Stimulated activated CD8-positive, alpha-beta memory T cell treated with anti-CD3 and anti-CD28 coated beads, Interleukin-12 subunit alpha, Interleukin-12 subunit beta, amount 100 ng/mL, for 24 hours (primary cell): ENCODE measurements at regions not wholly inside any gene's neighbourhood (a gene's known extent, or its start where the extent isn't known, plus 50 kb on each side); places are given as distances from the start of the nearest gene placed in this dataset.
"Not testable (repeated sequence)": the region's sequence is repeated elsewhere in the genome, so short reads cannot be mapped to it uniquely, and the experiment has no call there.

ENCODE experiments used
- DNase-seq: peaks from one replicate; pipeline ENCODE4 v3.0.0-alpha.2; 2020; ENCODE audit errors: extremely low read depth

DNA sequence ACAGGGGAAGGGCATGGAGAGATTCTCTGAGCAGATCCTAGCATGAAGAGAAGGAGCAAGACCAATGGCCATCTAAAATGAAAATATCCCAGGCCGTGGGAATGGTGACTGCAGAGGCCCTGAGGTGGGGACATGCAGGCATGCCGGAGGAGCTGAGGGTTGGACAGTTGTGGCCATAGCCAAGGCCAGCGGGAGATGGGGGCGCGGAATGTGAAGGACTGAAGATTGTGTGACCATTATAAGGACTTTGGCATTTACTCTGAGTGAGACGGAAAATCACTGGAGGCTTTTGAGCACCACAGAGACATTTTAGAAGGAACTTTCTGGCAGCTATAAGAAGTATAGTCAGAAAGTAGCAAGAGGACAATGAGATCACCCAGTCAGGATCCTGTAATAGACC lies 341.1 kb downstream of the SFMBT2 start:
- DNase-seq: no peak

DNA sequence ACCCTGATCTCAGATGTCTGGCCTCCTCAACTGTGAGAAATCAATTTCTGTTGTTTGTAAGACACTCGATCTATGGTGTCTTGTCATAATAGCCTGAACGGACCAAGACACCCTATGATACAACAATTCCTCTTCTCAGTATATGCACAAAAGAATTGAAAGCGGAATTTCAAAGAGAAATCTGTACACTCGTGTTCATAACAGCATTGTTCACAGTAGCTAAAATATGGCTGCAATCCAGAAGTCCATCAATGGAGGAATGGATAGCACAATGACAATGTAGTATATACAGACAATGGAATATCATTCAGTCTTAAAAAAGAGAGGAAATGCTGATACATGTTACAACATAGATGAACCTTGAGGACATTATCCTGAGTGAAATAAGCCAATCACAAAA lies 354.6 kb downstream of the SFMBT2 start:
- DNase-seq: no peak

DNA sequence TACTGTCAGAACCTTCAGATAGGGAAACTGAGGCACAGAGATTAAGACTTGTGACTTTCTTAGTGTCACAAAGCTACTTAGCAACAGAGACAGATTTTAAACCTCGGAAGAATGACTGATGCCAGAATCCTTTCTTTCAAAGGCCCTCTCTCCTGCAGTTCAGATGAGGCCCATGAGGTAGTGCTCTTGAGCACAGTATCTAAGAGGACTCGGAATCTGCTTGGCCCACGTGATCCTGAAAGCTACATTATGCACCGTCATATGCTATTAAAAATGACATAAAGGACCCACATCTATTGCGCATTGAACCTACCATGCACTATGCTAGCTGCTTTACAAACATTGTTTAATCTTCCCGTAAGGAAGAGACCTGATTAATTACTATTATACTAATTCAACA lies 355.9 kb downstream of the SFMBT2 start:
- no peak for DNase-seq

DNA sequence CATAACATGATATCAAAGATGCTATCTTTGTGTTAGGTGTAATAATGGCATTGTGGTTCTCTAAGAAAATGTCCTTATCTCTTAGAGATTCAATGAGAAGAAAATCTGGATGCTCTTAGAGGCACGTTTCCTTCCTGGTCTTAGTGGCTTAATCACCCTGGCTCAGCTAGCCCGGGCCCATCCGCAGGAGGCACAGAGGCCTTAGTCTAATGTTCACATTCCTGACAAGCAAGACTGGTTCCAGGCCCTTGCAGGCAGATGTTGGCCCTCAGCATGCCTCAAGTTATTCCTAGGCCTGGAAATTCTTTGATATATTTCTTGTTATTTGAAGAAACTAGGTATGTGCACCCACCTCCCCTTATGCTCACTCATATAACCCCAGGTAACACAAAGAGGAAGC lies 357.6 kb downstream of the SFMBT2 start:
- no peak for DNase-seq

DNA sequence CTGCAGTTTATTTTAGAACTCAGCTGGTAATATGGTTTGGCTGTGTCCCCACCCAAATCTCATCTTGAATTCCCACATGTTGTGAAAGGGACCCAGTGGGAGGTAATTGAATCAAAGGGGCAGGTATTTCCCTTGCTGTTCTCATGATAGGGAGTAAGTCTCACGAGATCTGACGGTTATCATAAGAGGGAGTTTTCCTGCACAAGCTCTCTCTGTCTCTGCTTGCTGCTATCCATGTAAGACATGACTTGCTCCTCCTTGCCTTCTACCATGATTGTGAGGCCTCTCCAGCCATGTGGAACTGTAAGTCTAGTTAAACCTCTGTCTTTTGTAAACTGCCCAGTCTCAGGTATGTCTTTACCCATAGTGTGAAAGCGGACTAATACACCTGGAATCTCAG lies 360.8 kb downstream of the SFMBT2 start:
- DNase-seq: not testable (repeated sequence)

DNA sequence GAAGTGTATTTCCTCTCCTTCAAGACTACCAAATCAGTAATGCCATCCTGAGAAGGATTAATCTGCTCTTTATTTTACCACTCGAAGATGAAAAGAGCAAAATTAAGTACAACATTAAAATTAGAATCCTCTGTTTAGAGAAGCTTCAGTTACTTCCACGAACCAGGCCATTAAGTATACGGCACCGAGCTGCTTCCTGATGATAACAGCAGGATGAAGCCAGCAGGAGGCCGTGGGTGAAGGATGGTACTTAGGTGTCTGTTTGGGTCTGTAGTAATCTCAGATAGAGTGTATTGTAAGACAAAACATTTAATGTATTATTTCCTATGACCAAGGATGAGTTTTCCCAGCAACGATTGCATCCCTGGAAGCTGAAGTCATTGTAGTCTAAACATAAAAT lies 362.8 kb downstream of the SFMBT2 start:
- no peak for DNase-seq

DNA sequence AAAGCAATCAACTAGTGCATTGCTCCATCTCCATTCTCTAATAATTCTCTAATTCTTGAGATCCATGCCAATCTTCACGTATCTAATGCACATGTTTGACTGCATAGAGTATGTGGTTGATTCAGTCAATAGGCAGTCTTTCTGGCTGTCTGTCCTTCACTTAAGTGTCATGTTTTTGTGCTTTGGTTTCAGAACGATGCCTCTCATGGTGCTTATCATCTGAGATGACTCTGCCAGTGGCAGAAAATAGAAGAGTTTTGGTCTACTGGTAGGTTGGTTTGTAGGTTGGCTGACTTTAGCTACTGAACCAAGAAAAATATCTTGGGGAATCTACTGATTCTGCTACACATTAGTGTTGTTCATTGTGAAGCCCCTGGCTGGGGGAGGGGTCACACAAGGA lies 364.2 kb downstream of the SFMBT2 start:
- no peak for DNase-seq

DNA sequence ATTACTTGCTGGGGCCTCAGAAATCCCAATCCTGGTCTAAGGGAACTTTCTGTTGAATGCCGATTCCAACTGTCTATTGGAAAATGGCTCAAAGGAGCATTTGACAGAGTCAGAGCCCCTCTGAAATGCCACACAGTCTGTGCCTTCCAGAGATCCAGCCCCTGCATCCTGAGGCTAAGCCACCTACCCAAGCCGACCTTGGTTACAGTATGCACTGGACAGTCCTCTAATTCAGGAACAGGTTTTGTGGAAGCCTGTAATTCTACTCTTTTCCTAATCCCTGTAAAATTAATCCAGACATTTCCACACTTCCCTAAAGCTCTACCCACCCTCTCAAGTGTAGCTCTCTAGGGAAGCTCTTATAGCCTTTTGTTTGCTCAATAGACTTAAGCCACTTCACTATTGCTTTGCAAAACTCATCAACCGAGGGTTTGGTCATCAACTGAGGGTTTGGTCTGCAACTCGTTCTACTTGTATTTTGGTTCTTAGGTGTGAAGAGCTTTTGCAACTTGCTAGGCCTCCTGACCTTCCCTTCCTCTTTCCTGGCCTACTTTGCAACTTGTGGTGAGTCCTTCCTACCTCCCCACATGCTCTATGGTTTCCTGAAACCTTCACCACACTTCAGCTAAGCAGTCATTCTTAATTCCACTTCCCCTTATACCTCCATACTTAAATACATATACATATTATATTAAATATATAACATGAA lies 364.8 kb downstream of the SFMBT2 start:
- no peak for DNase-seq

DNA sequence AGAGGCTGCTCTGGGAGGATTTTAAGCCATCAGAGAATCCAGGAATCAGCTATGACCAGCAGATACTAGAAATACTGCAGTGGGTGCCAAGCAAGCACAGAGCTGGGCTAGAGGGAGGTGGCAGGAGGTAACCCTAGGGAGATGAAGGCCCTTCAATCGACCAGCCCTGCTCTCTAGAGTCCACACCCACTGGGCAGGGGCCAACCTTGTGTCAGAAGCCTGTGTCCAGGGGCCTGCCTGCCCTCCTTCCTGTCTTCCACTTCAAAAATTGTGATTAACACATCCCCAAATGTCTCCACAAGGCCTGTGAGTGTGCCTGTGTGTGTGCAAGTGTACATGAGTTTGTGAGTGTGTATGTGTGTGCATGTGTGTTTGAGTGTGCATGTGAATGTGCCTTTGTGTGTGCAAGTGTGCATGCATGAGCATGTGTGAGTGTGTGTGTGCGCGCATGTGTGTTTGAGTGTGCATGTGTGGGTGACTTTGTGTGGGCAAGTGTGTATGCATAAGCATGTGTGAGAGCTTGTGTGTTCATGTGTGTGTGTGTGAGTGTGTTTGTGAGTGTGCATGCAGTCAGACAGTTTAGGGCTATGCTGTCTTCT lies 367.7 kb downstream of the SFMBT2 start:
- DNase-seq: no peak

DNA sequence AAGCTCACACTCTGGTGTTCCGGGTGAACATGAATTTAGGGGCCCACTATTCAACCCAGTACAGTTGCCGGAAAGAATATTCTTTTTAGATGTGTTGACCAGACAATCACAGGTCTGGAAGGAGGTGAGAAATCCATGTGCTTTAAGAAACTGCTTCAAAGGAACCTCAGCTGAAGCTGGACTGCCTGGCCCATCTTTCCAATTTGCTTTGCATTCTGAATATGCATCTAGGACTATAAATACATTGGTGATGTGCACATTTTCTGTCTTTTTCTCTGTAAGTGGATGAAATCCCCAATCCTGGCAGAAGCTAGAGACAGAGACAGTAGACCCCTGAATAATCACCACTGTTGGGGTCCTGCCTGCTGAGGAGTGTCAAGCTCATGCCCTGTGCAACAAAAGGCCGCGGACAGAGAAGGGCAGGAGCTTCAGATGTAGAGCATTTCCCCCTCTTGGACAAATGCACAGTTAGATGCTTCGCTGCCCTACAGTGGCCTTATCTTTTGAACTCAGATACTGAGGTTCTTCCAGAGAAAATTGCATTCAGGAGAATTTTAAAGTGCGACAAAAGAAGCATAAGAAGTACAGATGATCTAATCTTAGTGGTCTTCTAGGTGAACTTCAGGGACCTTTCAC lies 368.3 kb downstream of the SFMBT2 start:
- no peak for DNase-seq

DNA sequence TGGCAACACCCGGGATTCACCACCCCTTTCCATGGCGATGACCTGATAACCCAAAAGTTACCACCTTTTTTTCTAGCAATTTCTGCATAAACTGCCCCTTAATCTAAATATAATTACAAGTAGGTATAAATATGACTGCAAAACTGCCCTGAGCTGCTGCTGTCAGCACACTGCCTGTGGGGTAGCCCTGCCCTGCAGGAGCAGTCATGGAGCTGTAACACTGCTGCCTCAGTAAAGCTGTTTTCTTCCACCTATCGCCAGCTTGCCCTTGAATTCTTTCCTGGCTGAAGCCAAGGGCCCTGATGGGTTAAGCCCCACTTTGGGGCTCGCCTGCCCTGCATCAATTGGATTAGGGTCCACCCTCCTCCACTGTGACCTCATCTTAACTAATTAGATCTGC lies 368.8 kb downstream of the SFMBT2 start:
- DNase-seq: no peak

DNA sequence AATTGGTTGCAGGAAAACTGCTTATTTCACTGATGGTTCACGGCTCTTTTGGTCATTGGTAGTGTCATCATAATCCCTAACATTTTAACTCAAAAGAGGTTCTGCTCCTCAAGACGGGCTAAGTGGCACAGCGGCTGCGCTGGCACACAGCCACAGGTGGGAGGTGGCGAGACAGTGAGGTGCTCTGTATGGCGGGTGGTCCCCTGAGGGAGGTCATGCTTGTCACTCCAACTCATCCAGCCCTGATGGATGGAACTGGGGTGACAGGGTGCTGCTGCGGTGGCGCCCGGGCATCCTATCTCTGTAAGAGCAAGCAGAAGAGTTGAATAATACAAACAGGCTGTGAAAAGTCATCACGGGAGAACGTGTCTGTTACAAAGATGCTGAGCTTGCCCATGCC lies 370.2 kb downstream of the SFMBT2 start:
- DNase-seq: no peak

DNA sequence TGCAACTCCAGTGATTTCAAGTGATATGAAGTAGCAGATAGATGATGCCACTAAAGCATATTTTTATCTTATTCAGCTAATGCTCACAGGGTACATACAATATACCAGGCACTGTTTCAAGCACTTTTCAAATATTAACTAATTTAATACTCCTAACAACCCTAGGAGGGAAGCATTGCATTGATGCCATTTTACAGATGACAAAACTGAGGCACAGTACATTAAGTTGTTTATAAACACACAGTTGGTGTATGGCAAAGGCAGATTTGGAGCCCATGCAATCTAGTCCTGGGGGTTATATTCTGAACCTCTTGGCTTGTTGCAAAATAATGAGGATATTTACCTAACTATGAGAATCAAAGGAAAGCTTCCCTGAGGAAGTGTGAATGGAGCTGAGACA lies 371.0 kb downstream of the SFMBT2 start:
- no peak for DNase-seq

DNA sequence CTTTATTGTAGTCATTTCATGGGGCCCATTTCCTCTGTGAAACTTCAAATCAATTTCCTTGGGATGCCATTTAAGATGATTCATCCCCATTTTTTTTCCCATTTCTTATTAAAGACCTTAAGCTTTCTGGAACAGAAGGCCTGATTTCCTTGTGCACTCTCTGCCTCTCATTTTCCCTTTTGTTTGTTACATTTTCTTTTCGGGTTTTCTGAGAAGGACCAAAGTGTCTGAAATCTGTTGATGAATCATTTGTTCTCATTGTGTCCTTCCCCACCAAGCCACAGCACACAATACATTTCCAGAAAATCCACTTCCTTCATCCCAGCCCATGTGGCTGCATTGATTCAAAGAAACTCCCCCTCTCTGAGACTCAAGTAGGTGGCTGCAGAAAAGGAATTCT lies 372.4 kb downstream of the SFMBT2 start:
- no peak for DNase-seq

DNA sequence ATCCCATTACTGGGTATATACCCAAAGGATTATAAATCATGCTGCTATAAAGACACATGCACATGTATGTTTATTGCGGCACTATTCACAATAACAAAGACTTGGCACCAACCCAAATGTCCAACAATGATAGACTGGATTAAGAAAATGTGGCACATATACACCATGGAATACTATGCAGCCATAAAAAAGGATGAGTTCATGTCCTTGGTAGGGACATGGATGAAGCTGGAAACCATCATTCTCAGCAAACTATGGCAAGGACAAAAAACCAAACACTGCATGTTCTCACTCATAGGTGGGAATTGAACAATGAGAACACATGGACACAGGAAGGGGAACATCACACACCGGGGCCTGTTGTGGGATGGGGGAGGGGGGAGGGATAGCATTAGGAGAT lies 373.4 kb downstream of the SFMBT2 start:
- not testable (repeated sequence) for DNase-seq

DNA sequence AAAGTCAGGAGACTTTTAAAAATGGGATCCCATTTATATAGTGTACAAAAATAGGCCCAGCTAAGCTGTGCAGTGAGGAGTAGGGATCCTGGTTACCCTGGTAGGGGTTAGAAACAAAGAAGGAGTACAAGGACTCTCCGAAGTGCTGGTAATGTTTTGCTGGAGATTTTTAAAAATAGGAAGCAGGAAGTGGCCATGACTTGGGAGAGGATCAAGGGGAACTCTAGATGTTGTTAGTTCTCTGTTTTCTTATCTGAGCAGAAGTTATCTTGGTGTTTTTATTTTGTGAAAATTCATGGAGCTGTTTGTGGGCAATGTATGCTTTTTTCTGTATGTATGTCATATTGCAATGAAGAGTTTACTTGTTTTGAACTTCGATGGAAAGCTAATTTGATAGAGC lies 373.9 kb downstream of the SFMBT2 start:
- no peak for DNase-seq

DNA sequence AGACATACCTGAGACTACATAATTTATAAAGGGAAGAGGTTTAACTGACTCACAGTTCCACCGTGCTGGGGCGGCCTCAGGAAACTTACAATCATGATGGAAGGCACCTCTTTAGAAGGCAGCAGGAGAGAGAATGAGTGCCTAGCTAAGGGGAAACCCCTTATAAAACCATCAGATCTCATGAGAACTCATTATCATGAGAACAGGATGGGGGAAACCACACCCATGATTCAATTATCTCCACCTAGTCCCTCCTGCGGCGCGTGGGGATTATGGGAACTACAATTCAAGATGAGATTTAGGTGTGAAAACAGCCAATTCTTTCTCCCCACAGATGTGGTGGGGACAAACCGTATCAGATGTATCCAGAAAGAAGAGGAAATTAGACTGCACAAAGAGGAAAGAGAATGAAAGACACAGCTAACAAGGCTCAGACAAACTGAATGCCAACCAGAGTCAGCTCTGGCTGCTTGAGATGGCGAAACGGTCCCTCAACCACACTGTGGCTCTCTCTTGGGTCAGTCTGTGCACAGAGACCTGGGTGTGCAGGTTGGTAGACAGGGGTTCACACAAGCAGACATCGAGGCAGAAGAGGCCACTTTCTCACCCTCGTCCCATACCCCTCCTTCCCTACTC lies 375.6 kb downstream of the SFMBT2 start:
- DNase-seq: peak; percentile 27

DNA sequence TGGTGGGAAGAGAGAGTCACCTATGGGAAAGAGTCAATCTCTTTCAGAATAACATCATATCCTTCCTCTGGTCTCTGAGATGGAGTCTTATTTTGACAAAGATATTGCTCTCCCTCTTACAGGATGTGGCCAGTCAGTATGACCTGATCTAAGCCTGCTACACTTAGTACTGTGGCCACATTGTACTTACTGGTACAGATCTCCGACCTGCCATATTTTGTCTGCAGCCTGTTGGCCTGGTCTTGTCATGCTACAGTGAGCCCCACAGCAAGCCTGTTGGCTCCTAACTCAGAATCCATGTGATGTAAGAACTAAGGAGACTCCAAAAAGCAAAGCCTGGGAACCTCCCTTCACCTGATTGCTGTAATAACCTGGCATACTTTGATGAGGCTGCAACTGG lies 377.8 kb downstream of the SFMBT2 start:
- DNase-seq: no peak

DNA sequence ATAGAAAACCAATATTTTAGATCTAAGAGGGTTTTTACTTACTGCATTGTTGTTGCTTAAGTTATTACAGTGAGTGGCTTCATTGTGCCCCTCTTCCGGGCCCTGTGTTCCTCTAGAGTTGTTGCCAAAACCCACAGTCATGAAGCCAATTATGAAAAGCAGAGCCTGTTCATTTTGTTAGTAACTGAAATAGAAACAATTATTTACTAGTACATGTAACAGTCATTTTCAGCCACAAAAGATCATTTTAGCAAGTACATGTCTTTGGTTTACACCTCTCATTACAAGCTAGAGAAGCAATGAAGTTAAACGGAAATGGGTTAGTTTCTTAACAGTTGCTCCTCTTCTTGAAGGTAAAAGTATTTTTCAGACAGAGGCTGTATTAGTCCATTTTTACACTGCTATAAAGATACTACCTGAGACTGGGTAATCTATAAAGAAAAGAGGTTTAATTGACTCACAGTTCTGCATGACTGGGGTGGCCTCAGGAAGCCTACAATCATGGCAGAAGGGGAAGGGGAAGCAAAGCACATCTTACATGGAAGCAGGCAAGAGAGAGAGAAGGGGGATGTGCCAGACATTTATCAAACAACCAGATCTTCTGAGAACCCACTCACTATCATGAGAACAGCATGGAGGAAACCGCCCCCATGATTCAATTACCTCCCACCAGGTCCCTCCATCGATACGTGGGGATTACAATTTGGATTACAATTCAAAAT lies 380.5 kb downstream of the SFMBT2 start:
- no peak for DNase-seq

DNA sequence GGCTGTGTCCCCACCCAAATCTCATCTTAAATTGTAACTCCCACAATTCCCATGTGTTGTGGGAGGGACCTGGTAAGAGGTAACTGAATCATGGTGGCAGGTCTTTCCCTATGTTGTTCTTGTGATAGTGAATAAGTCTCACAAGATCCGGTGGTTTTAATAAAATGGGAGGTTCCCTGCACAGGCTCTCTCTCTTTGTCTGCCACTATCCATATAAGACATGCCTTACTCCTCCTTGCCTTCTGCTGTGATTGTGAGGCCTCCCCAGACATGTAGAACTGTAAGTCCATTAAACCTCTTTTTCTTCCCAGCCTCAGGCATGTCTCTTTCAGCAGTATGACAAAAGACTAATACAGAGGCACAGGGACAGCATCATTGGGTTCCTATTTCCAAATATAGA lies 381.2 kb downstream of the SFMBT2 start:
- DNase-seq: no peak

DNA sequence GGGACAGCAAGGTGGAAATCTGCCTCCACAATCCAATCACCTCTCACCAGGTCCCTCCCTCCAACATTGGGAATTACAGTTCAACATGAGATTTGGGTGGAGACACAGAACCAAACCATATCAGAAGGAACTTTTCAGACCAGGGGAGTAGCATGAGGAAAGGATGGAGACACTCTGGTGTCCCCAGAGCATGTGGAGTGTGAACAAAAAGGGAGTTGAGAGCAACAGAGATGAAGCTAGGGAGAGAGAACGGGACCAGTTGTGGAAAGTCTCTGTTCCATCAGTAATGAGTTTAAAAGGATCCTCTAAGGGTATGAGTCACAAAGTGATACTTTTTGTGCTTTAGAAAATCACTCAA lies 382.0 kb downstream of the SFMBT2 start:
- no peak for DNase-seq
